HG03196 (cell line): ENCODE measurements at regions not wholly inside any gene's neighbourhood (a gene's known extent, or its start where the extent isn't known, plus 50 kb on each side); places are given as distances from the start of the nearest gene placed in this dataset.

Experiments used
- ATAC-seq: cut with Tn5 transposase; IDR thresholded peaks from one replicate; pipeline ENCODE4 v1.9.1; 2021; ENCODE audit not compliant: unreplicated experiment

DNA sequence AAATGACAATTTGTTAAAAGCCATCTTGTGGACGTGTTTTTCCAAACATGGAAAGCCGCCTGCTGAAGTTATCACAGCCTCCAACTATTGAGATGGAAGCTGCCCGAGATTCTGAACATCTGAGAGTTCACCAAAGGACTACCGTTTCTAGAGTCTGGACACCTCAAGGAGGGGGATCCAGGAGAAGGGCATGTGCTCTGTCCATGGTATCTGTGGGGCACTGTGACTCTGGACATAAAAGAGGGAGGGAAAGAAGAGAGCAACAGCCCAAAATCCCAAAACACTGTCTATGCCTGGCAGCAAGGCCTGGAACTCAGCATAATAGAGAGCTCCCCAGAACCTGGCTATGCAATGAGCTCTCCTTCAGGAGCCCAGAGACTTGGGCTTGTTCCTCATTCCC lies 319.9 kb downstream of the EN1 start:
- ATAC-seq, result no peak

DNA sequence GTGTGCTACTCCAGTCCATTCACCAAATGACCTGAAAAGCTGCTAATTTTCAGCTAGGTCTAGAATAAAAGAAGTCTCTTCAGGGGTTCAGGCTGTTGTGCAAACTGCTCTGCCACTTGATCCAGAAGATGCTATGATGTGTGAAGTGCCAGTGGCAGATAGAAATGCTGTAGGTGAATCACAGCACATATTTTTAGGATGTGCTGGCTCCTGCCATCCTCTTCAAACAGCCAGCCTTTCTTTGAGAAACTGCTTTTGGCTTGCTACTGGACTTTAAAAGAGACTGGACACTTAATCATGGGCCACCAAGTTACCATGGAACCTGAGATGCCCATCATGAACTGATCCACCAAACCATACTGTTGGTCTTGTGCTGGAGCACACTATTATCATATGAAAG lies 322.1 kb downstream of the EN1 start:
- ATAC-seq, result no peak

DNA sequence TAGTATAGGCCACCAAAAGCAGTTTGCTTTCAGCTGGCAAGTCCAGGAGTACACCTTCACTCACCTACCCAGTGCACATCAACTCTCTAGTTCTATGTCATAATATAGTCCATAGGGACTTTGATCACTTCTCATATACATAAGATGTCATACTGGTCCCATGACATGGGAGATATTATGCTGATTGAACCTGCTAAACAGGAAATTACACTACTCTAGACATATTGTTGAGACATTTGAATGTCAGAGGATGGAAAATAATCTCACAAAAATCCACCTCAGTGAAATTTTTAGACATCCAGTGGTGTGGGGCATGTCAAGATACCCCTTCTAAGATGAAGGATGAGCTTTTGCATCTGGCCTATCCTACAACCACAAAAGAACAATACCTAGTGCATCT lies 322.5 kb downstream of the EN1 start:
- no peak for ATAC-seq

DNA sequence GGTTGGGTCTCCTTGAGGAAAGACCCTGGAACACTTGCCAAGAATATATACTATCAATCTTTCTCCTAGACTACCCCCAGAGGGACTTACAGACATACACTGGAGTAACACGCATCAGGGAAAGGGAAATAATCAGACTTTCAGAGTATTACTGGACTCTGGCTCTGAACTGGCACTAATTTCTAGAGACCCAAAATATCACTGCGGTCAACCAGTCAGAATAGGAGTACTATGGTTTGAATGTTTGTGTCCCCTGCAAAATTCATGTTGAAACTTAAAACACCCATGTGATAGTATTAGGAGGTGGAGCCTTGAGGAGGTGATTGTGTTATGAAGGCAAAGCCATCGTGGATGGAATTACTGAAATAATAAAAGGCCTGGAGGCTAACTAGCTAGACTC lies 323.7 kb downstream of the EN1 start:
- ATAC-seq, result no peak

DNA sequence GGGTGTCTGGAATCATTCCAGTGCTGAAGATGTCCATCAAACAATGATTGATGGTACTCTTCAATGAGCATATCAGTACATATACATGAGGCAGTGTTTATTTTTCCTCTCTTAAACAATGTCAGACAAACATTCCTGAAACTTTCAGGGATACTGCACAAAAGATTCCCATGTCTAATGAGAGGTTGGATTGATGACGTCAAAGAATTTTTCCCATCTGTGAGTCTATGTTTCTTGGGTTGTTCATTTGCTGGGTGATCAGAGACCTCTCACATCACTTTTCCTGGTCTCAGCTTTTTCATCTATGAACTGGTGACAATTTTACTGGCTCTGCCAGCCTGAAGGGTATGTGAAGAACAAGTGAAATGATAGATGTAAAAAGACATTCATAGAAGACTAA lies 325.5 kb downstream of the EN1 start:
- no peak for ATAC-seq

DNA sequence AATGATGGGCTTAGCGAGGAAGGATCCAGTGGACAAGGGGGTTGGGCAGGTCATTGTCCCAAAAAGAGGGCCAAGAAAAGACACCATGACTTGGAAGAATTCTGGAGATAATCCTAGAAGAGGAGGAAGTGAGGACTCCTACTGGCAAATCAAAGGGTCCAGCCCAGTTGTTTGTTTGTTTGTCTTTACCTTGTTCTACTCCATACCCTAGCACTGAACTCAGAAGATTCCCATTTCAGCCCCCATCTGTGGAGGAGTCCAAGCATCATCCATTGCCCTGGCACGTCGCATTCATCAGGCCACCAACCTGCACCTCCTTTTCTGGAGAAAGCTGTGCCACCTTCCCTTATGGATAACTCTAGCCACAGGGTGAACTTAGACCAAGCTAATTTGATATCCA lies 326.2 kb downstream of the EN1 start:
- no peak for ATAC-seq

DNA sequence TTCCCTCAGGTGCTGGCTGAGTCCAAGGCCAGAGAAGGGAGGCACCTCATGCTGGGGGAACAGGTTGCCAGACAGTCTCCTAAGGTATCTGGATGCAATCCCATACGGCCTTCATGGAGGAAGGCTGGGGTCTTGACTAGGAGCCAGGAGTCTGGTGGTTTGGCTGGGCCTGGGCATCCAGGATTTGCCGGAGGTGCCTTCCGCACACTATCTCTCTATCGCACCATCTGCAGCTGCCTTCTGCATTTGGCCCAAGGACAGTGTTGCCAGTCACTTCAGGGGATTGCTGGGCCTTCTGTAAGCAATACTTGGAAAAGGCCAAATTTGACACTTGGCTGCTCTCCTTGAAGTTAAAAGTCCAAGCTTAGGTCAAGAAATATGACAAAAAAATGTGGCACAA lies 327.2 kb downstream of the EN1 start:
- no peak for ATAC-seq

DNA sequence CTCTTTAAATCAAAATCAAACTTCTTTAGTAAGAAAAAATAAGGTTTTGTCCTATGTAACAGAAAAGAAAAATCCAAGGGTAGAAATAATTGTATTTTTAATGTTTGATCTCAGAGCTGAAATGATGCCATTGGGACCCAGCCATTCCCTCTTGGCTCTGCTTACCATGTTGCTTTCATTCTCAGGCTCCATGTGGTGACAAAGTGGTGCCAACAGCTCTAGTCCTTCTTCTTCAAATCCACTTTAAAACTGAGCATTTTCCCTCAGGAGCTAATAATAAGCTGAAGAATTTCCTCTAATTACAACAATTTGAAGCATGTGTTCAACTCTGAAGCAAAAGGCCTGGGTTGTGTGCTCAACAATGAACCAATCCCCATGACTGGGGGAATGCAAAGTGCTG lies 327.9 kb downstream of the EN1 start:
- no peak for ATAC-seq

DNA sequence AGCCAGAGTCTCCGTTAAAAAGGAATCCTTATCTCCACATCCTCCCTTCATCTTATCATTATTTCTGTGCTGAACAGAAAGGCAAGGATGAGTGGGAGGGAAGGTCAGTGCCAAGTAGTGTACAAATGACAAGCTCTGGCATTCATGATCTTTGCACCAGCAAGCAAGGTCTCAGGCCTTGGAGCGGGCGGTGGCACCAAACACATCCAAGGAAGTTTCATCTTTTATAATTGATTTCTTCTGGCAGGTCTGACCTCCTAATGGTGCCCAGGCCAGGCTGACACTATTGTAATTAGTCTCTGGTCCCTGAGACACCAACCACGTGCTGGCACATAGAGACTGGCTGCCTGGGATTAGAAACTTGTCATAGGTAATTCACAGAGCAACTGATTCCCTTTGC lies 336.6 kb downstream of the EN1 start:
- no peak for ATAC-seq

DNA sequence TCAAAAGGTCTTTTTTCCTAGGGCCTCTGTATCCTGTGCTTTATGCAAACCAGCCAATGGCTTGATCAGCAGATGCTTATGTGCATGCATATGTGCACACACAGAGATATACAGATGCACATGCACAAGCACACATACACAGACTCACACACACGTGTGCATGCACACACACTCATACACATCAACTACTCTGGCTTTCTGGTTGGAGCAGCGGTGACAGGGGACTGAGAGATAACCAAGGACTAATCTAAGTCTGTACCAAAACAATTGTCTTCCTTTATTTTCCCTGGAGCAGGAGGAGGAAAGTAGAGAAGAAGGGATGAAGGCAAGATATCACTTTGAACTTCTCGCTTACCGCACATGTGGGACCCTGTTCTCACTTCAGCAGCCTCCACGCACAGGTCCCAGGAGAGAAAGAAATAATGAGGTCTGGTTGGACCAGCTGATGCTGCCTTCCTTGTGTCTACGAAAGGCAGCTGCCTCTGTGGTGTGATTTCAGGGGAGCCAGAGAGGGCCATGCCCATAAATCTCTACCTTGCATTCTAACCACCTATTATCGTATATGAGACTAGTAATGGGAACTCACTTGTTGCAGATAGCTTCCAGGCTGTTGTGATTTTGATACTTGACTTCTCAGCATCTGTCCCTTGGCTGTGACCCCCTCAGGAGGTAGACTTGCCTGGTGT lies 338.0 kb downstream of the EN1 start:
- no peak for ATAC-seq

DNA sequence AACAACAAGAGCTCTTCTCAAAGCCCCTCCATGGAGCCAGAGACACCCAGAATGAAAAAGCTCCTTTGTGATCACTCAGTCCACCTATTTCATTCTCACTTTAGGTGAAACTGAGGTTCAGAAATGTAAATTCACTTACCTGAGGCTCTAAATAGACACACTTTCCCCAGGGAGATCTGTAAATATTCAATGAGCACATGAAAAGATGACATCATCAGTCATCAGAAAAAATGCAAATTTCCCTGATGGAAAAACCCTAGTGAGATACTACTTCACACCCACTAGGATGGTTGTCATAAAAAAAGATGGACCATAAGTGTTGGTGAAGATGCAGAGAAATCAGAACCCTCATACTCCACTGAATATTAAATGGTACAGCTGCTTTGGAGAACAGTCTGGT lies 339.2 kb downstream of the EN1 start:
- ATAC-seq, result no peak

DNA sequence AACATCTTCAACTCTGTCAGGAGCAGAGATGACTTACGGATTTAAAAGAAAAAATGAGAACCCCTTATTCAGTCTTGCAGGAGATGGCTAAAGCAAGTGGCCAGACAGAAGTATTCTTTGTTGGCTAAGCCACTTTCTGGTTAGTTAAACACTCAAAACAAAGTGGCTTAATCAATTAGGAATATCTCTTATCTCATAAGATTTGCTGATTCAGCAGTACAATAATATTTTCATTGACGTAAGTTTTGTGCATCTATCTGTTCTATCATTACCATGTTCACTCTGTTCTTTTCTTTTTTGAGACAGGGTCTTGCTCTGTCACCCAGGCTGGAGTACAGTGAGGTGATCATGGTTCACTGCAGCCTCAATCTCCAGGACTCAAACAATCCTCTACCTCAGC lies 342.0 kb downstream of the EN1 start:
- ATAC-seq, result no peak

DNA sequence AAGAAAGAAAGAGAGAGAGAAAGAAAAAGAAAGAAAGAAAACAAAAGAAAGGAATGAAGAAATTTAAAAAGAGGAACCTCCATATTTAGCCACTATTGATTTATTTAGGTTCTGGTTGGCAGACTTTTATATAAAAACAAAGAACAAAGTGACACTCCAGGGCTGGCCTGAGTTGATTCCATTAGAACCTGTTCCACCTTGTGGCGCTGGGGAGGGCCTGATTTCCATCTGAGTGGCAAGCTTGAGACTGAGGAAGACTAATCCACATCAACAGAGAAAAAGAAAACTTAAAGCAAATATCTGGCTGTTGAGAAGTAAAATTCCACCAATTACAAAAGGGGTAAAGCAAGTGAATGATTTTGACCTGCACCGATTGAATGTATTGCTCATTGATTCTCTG lies 345.3 kb downstream of the EN1 start:
- ATAC-seq, result no peak

DNA sequence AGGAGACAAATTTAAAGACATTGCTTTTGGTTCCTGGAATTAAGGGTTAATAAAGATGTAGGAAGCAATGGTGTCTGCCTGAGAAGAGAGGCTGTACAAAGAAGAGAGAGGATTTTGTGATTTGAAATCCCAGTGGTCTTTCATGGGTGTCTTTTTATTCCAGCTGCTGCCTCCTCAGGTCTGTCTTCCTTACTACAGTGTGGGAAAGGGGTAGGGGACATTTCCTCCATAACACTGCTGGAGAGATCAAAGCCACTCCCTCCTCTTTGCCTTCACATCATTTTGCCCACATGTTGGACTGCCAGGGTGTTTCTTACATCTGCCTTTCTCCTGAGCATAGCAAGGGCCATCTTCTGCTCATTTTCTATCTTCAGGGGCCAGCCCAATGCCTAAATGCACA lies 348.5 kb downstream of the EN1 start:
- no peak for ATAC-seq

DNA sequence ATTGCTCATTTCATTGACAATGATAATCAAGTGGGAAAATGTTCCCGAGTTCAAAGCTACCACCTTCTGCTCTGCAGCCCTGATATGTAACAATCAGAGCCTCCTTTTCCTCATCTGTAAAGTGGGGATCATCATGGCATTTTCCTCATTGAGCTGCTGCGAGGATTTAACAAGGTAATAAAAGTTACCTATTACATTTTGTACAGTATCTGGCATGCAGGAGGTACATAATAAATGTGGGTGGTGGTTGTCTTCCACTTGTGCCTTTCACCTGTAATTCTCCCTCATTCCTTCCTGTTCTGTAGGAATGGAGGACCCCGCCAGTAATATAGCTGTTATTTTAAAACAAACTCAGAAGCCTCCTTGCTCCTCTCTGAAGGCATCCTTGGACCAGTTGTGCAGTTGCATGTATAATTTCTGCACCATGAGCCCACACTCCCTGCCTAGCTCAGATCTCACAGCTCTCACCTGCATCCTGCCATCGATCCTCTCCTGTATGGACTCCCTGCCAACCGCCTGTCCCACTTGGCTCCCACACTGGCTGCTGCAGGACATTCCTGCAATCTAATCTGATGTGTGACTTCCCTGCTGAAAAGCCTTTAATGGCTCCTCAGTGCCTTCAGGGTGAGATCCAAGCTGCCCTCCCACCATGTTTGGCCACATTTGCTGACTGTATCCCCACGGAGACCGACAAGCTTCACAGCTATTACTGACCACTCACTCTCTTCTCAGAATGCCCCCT lies 350.4 kb downstream of the EN1 start:
- ATAC-seq, result no peak

DNA sequence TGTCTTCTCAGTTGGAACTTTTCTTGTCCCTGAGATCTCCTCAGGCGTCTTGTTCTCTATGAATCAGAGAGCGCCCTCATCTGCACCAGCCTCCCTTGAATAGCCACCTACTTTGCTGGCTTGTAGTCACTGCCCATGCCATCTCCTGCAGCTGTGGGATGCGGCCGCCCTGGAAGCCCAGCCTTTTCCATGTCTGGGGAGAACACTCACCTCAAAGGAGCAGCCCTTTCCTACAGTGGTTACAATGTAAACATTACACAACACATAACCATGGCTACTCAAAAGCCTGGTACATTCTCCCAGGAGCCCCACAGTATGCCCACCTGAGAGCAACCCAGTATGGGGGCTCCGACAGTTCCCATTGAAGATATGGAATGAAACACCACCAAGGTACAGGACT lies 351.0 kb downstream of the EN1 start:
- ATAC-seq, result no peak

DNA sequence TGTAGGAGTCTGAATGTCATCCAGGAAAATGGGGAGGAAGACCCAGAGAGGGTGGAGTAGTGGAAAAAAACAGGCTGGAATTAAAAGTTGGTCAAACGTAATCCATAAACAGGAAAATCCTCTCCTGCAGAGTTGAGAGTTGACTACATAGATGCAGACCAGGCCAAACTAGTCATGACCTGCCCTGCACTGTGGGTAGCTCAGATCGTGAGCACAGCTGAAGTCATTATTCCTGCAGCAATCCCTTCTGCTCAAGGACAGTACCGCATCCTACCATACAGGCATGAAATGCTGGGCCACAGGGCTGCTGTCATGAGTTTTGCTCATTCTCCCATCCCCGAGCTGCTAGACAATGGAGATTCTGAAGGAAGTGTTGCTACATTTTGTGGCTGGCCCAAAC lies 352.2 kb downstream of the EN1 start:
- ATAC-seq, result no peak

DNA sequence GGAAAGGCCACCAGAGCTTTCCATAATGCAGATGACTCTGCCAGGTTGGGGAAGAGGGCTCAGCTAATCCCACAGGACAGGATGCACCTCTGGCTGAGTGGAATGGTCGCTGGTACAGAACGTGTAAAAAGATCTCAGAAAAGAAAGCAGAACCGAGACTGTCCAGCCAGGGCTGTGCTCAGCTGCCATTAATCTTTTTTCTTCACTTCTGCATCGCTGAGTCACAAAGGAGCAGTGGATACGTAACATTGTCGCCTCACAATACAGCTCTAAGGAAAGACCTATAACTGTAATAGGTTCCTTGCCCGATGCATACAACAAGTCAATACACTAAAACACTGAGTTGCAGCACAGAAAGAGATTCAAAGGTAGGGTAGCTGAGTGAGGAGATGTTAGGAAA lies 354.2 kb downstream of the EN1 start:
- no peak for ATAC-seq

DNA sequence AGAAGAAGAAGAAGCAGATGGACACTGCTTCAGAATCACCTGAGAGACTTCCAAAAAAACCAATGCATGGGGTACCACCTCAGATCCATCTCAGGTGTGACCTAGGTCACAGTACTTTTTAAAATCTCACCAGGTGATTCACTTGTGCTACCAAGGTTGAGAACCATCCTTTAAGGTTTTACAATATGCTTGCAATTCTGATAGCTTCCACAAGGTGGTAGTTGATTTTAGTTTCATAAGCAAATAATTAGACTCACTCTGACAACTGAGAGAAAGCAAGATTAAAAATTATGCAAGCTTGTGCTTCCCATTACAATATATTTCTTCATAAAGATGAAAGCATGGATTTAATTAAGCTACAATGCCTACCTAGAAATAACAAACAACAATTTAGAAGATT lies 355.1 kb downstream of the EN1 start:
- ATAC-seq, result no peak

DNA sequence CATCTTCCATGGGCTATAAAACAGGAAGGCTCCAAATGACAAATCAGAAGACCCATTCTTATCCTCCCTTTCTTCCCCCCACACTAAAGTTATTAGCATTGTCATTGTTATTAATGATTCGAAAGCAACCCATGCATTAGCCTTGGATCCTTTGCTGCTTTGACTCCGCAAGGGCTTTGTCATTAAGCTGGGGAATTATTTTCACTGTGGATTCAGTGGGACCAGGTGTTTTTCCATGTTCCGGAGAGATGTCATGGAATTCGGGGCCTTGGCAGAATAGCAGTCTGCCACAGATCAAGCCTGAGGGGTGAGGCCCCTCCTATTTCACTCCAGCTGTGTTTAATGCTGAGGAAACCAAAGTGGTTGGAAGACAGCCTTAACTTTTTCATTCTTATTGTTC lies 357.1 kb downstream of the EN1 start:
- no peak for ATAC-seq

DNA sequence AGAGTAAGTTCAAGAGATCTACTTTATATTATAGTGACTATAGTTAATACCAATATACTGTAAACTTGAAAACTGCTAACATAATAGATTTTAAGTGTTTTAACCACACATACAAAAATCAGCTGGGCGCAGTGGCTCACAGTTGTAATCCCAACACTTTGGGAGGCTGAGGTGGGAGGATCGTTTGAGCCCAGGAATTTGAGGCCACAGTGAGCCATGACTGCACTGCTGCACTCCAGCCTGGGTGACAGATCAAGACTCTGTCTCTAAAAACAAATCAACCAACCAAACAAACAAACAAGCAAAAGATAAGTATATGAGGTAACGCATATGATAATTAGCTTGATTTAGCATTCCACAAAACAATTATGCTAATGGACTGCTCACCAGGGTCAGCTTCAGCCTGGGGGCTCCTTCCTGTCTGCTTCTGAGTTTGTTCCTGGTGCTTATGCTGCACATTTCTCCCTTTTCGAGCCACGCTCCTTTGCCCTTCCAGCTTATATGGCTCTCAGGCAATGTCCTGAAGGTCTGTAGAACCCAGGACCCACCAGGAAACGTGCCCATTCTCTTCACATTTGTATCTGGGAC lies 357.6 kb downstream of the EN1 start:
- ATAC-seq, result no peak

DNA sequence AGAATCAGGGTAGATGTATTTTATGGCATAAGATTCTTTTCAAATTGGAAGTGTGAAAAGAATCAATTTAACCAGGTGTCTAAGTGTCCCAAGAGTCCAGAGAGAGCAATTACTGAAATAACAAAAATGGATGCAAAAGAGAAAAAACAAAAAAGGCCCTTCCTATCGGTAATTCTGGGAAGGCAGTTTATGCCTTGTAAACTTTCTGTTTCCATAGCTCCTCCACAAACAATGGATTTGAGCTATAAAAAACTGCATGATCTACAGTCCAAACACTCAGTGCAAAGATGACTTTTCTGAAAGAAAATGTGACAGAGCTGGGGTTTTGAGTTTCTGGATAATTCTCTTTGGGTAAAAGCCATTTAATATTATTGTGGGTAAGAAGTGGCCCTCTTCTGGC lies 366.1 kb downstream of the EN1 start:
- ATAC-seq, result no peak

DNA sequence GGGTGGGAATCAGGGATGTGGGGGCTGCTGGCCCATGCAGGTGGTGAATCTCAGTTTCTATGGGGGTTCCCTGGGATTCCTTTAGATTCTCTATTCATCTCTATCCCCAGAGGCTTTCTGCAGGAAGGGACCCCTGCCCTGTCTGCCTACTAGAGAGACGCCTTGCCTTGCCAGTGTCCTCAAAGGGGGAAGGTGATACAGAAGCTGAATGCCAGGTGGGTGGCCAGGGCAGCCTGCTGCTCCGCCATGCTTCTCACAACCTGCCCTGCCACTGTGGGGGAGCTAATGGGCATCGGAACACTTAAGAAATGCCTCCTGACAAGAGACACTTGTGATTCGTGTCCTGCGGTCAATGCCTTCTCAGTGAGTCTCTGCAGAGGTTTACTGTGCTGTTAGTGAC lies 368.4 kb downstream of the EN1 start:
- ATAC-seq, result no peak
